ENCODE measurements at regions not wholly inside any gene's neighbourhood (a gene's known extent, or its start where the extent isn't known, plus 50 kb on each side); places are given as distances from the start of the nearest gene placed in this dataset.

- no peak for DNase-seq (ENCODE audit: low spot score)
Measured at GRCh38 chr9:105921057-105921726, 226.9 kb downstream of the TMEM38B start.

- no peak for DNase-seq (ENCODE audit: low spot score)
Measured at GRCh38 chr9:105928416-105928815, 234.1 kb downstream of the TMEM38B start.

DNA sequence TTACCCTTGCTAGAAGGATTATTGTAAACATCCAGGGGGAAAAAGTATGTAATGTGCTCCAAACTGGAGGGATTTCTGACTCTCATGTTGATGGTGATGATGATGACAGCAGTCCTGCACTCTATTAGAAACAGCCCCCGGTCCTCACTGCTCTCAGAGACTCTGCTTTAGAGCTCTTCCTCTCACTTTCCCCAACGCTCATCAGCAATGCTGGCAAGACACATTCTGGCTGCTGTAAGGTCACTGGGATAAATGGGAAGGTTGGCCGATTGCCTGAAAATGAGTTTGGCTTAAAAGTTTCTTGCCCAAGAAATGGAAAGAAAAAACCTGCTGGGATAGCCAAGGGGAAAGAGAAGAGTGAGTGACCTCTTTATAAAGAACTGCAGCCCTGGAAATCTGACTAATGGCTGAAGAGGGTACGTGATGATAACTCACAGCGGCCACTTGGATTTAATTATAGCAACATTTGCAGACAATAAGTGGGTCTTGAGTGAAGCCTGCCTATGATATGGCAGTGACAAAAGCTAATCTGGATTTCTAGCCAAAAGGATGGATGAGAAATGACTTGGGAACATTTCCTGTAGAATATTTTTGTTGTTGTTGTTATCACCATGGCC, 235.8 kb downstream of the TMEM38B start:
- DNase-seq (ENCODE audit: low spot score): no peak

- no peak for DNase-seq (ENCODE audit: low spot score)
Measured at GRCh38 chr9:105932276-105932675, 237.9 kb downstream of the TMEM38B start.

- DNase-seq (ENCODE audit: low spot score): no peak
Measured at GRCh38 chr9:105950448-105950847, 256.1 kb downstream of the TMEM38B start.

DNA sequence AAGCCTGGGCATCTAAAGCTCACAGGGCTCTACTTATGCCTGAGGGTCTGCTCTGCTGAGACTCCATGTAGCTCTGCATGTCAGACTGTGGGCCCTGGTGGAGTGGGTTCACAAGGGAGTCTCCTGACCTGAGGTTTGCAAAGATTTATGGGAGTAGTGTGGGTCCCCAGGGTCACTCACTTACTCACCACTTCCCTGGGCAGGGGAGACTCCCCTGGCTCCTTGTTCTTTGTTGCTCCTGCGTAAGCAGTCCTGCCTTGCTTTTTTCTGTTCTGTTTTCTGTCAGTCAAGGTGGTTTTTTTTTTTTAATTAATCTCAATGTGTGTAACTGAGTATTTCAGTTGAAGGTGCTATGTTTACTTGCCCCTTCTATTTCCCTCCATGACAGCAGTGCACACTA, 256.6 kb downstream of the TMEM38B start:
- DNase-seq (ENCODE audit: low spot score): no peak

GRCh38 chr9:105954517-105954916, 260.2 kb downstream of the TMEM38B start:
- no peak for DNase-seq (ENCODE audit: low spot score)

DNA sequence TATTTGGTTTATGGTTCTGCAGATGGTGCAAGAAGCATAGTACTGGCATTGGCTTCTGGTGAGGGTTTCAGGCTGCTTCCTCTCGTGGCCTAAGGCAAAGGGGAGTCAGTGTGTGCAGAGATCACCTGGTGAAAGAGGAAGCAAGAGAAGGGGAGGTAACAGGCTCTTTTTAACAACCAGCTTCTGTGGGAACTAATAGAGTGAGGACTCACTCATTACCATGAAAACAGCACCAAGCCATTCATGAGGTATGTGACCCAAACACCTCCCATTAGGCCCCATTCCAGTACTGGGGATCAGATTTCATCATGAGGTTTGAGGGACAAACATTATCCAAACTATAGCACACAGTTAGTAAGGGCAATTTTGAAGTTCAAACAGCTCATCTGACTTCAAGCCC, 263.5 kb downstream of the TMEM38B start:
- DNase-seq (ENCODE audit: low spot score): no peak

GRCh38 chr9:105958587-105958986, 264.2 kb downstream of the TMEM38B start:
- no peak for DNase-seq (ENCODE audit: low spot score)

DNA sequence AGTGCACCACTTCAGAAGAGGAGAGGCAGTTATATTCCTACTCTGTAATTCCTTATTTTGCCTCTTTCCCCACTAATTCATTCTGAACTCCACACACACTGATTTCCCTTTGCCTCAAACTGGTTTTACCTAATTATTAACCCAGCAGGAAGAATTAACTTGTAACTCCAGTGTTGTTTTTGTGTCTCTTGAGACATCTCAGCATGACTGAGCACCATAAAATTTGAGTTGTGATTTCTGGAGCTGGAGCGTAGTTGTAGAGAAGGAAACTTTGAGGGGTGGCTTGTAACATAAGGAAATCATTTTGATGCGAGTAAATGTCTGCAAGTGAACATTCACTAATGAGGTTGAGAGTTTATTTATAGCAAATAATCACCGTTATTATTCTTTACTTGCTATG, 265.2 kb downstream of the TMEM38B start:
- no peak for DNase-seq (ENCODE audit: low spot score)

DNA sequence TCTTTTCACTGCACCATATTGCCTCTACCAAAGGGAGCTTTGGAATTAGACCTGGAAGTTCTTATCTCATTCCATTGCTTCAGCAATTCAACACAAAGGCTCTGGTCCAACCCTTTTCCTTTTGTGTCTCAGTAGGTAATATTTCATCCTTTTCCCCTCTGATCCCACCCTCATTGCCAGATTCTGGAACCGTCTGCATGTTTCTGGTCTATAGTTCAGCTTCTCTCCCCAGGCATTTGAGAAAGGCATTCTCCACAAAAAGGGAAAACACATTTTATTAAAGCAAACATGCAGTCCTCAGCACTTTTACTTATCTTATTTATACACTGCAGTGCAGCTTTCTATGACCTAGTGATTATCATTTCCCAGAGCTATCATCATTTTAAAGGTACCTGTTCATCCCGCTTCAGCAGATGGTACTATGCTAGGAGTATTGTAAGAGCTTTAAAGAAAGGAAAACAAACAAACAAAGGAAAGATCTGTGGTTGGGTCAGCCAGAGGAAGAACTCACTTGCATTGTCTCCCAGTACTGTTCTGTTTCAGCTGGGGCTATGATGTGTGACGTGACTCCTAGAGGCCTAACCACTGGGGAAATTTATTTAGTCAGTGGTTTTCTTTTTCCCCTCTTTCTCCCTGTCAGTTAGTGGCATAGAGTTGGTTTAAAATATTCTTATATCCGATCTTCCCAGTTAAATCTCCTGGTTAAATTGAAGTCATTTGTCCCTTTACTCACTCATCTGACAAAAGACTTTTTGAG, 269.2 kb downstream of the TMEM38B start:
- DNase-seq (ENCODE audit: low spot score): no peak

DNA sequence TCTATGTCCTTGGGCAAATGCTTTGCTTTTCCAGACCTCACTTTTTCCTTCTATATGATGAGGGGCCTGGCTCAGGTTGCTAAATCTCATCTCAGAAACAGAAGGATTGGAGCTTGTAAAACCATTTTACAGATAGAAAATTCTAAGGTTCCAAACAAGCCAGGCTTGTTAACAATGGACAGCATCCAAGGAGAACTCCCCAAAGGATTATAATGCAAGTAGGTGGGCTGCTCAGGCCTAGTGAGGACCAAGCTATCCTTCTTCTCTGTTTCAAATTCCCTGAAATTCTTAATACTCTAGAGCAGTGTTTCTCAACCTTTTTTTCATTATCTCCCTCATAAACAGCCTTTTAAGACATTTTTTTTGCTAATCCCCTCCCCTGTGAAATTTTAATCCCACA, 269.8 kb downstream of the TMEM38B start:
- no peak for DNase-seq (ENCODE audit: low spot score)

GRCh38 chr9:105966834-105967233, 272.5 kb downstream of the TMEM38B start:
- no peak for DNase-seq (ENCODE audit: low spot score)

DNA sequence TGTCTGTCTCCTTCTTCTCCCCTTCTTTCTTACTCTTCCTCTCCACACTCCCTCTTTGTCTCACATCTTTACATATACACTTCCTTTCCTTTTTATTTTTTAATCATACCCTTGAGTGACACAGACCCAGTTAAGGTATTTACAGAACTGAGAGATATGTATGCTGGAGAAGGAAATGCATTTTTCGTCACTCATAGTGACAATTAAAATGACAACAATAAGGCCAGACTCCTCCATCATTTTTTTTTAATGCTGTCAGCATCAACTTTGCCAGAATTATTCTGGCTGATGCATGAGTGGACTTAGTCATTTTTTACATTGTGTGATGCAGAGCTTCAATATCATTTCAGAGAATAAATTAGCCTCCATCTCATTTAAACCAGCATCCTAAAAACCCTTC, 272.9 kb downstream of the TMEM38B start:
- DNase-seq (ENCODE audit: low spot score): no peak

DNA sequence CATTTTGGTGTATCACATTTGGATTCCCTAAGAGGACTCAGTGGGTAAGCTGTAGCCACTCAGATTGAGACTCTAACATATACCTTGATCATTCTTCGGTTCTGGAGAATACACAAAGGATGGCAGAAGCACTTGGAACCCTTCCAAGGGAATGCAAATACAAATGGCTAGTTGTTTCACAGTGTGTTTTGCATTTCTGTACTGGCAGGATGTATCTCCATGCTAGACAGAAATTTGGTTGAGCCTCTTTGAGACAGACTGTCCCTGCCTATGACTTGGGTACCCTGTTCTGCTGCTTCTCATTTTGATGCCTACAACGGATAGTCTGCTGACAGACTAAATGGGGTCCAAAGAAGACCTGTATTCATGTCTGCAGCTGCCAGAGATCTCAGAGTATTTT, 273.5 kb downstream of the TMEM38B start:
- no peak for DNase-seq (ENCODE audit: low spot score)

- no peak for DNase-seq (ENCODE audit: low spot score)
Measured at GRCh38 chr9:105968811-105969466, 274.6 kb downstream of the TMEM38B start.

DNA sequence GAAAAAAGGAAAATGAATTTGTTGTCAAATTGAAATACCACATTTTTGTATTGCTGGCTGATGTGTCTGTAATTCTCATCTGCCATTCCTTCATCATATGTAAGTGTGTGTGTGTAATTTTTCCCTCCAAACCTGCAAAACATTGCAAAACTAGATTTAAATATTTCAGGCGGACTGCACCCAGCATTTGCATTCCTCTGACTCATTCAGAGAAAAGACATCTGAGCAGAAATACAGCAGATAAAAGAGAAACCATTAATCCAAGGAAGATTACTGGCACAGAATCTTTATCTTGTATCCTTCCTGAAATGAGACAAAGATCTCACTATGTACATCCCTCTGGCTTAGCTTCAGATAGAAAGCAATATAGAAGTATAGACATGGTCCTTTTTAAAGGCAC, 275.3 kb downstream of the TMEM38B start:
- DNase-seq (ENCODE audit: low spot score): no peak

DNA sequence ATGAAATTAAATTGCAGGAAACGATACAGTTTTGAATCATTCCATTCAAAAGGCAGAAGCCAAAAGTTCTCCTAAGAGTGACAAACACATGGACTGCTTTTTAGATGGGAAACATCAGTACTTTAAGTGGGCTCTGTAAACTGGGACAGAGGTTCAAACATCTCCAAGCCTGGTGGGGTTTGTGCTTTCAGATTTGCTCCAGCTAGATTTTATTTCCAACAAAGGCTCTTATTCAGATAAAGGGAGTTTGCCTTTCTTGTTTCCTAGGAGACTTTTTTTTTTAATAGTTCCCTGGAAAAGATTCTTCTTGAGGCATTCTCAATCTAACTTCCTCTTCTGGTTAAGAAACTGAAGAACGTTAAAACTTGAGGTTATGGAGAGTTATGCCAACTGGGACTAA, 277.6 kb downstream of the TMEM38B start:
- no peak for DNase-seq (ENCODE audit: low spot score)

DNA sequence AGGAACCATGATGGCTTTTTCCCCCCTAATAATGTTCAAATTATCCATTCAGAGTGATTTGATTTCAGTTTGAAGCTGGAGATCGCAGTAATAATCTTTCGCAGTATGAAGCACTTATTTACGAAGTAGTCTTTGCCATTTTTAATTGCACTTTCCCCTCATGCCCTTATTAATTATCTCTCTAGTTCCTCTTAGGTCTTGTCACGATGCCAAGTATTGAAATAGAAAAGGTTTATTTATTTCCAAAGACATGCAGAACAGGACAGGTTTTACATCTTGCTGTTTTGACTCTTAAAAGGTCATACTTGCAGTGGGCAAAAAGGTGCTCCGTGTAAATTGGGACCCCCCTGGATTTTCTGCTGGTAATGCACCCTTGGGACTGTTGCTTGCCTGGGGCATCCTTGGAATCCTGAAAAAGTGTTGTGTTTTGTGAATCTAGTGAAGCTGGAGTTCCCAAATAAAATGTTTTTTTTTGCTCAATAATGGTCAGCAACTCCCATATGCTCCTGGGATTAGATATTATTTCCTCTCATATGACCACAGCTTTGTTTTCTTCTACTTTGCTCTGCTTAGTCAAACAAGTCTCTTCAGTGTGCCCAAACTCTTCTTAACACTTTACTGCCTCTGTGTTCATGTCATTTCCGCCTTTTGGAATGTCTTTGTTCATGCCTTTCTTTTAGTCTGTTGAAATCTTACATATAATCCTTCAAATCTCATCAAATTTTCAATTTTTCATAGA, 278.3 kb downstream of the TMEM38B start:
- no peak for DNase-seq (ENCODE audit: low spot score)

GRCh38 chr9:105973951-105974351, 279.6 kb downstream of the TMEM38B start:
- DNase-seq (ENCODE audit: low spot score): no peak

DNA sequence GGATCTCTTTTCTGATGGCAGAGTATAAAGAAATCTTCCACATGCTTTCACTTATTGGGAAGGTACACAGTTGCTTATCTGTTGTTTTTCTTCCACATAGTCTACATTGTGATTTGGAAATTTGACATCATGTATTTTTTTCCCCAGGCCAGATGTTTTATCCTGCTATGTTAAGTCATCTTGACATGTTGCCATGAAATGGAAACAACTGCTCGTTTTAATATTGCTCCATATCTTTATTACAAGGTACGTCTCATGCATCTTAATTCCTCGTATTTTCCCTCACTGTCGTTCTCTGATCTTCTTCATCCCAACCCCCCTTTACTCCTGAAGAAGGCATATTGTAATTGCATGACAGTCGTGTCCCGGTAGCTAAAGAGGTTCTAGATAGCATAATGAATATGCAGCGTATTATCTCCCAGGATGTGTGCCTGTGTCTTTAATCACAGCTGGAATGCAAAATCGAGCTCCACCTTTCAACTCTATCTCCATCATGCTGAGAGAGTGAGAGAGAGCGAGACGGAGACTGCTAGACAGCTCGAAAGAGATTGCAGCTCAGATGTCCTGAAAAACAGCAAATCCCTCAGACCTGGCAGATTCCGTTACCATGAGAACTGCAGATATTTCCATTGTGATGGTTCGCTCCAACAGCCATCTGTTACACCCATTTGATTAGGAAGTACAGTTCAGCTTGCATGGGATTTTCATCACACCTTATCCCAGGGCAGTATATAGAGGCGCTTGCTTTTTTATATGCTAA, 281.7 kb downstream of the TMEM38B start:
- no peak for DNase-seq (ENCODE audit: low spot score)

Data from CD4-positive, alpha-beta T cell treated with Interleukin-15 for 4 hours (primary cell).